Peyer's patch (tissue), 4 donors: ENCODE measurements at regions not wholly inside any gene's neighbourhood (a gene's known extent, or its start where the extent isn't known, plus 50 kb on each side); places are given as distances from the start of the nearest gene placed in this dataset.

Source experiments
- CTCF ChIP-seq, 6 experiments: fragments of 450-650 bp in 4 of 6; fragments of 200-600 bp in 2 of 6; sonication (generic) in 1 of 6; IDR thresholded peaks; one replicate each; pipeline ENCODE4 v1.5.1; 2017 to 2019; ENCODE audit warnings: antibody characterized with exemption in 6 of 6, mild to moderate bottlenecking in 3 of 6, moderate library complexity in 1 of 6
- POLR2A ChIP-seq, 2 donors: fragments of 450-650 bp; IDR thresholded peaks; one replicate each; pipeline ENCODE4 v1.5.1; 2017; ENCODE audit warnings: antibody characterized with exemption in 2 of 2, mild to moderate bottlenecking in 2 of 2, moderate library complexity in 2 of 2

GRCh38 chr4:10179957-10180602, 63.5 kb upstream of the WDR1 start:
- no peak for TF ChIP-seq CTCF (IDR thresholded peaks at IDR 0.05)
- TF ChIP-seq POLR2A (IDR thresholded peaks at IDR 0.05), result no peak
